ENCODE measurements at regions not wholly inside any gene's neighbourhood (a gene's known extent, or its start where the extent isn't known, plus 50 kb on each side); places are given as distances from the start of the nearest gene placed in this dataset.

- ChIA-PET POLR2A (no interaction called here), CTCF (interaction anchor here (0.6 to 1.8 kb wide), 3 partner anchors 8 to 82 kb away, joined by 3 to 5 read pairs (median 3); no protein-coding TSS in a partner anchor)
- no peak for DNase-seq (ENCODE audit: extremely low spot score)
- TF ChIP-seq CTCF (IDR thresholded peaks at IDR 0.05; ENCODE audit: control extremely low read depth, extremely low read depth, low read depth, missing control alignments): no peak
Measured at GRCh38 chr2:20128506-20129330, 77.3 kb upstream of the LAPTM4A start.

- no peak for DNase-seq (ENCODE audit: extremely low spot score)
- no peak for TF ChIP-seq CTCF (IDR thresholded peaks at IDR 0.05; ENCODE audit: control extremely low read depth, extremely low read depth, low read depth, missing control alignments)
- POLR2A ChIA-PET: no interaction called here
- CTCF ChIA-PET: interaction anchor here (1.0 to 2.0 kb wide), 5 partner anchors 8 to 171 kb away, joined by 3 to 6 read pairs (median 4); no protein-coding TSS in a partner anchor
Measured at GRCh38 chr2:20126469-20126868, 75.0 kb upstream of the LAPTM4A start.

- CTCF ChIA-PET: interaction anchor here (1.0 to 2.0 kb wide), 7 partner anchors 8 to 170 kb away, joined by 3 to 6 read pairs (median 4); no protein-coding TSS in a partner anchor
- no peak for DNase-seq (ENCODE audit: extremely low spot score)
- POLR2A ChIA-PET: no interaction called here
Measured at GRCh38 chr2:20126040-20126439, 74.6 kb upstream of the LAPTM4A start.

GRCh38 chr2:20125616-20126015 is 74.2 kb upstream of the LAPTM4A start:
- ChIA-PET CTCF (interaction anchor here (0.9 to 2.0 kb wide), 7 partner anchors 10 to 170 kb away, joined by 3 to 6 read pairs (median 4); no protein-coding TSS in a partner anchor), POLR2A (no interaction called here)
- no peak for TF ChIP-seq CTCF (IDR thresholded peaks at IDR 0.05; ENCODE audit: control extremely low read depth, extremely low read depth, low read depth, missing control alignments)
- DNase-seq (ENCODE audit: extremely low spot score): no peak

More at GRCh38 chr2:20126040-20126439, 74.6 kb upstream of the LAPTM4A start:
- TF ChIP-seq CTCF (IDR thresholded peaks at IDR 0.05; ENCODE audit: control extremely low read depth, extremely low read depth, low read depth, missing control alignments): no peak

- DNase-seq (ENCODE audit: extremely low spot score): no peak
- ChIA-PET CTCF (interaction anchor here (0.9 to 2.0 kb wide), 6 partner anchors 10 to 169 kb away, joined by 3 to 6 read pairs (median 4); no protein-coding TSS in a partner anchor), POLR2A (no interaction called here)
- TF ChIP-seq CTCF (IDR thresholded peaks at IDR 0.05; ENCODE audit: control extremely low read depth, extremely low read depth, low read depth, missing control alignments): no peak
Measured at GRCh38 chr2:20125164-20125563, 73.7 kb upstream of the LAPTM4A start.

GRCh38 chr2:20123871-20124594 is 72.6 kb upstream of the LAPTM4A start:
- ChIA-PET CTCF (interaction anchor here (1.3 to 3.6 kb wide), 2 partner anchors 9 to 101 kb away, joined by 4 to 10 read pairs; partner anchors contain the start of gene SDC1), POLR2A (no interaction called here)
- no peak for DNase-seq (ENCODE audit: extremely low spot score)
- no peak for TF ChIP-seq CTCF (IDR thresholded peaks at IDR 0.05; ENCODE audit: control extremely low read depth, extremely low read depth, low read depth, missing control alignments)
